RWPE2 (cell line): ENCODE measurements at regions not wholly inside any gene's neighbourhood (a gene's known extent, or its start where the extent isn't known, plus 50 kb on each side); places are given as distances from the start of the nearest gene placed in this dataset.
A peak's percentile ranks its signal among the peaks of the same experiment; 100 is the strongest.

Experiments used
- ATAC-seq: fragments of 200-7000 bp; cut with Tn5 transposase; 3 replicates; pipeline ENCODE4 v1.9.1; 2021; ENCODE audit warnings: low read depth
- DNase-seq: peaks from one replicate; pipeline ENCODE4 v3.0.0-alpha.2; 2020; ENCODE audit warnings: low spot score
- H3K27ac ChIP-seq: fragments of 450-650 bp; 2 replicates; pipeline ENCODE4 v1.5.1; 2017; ENCODE audit warnings: mild to moderate bottlenecking; ENCODE audit not compliant: poor library complexity, severe bottlenecking
- H3K27me3 ChIP-seq: fragments of 250-450 bp; sonication (Bioruptor Pico); 2 replicates; pipeline ENCODE4 v1.5.1; 2021; ENCODE audit warnings: mild to moderate bottlenecking, moderate library complexity; ENCODE audit not compliant: insufficient read depth, poor library complexity, severe bottlenecking
- H3K36me3 ChIP-seq: fragments of 250-450 bp; sonication (Bioruptor Pico); 2 replicates; pipeline ENCODE4 v1.5.1; 2020; ENCODE audit warnings: low read depth, mild to moderate bottlenecking, moderate library complexity
- H3K4me1 ChIP-seq: fragments of 250-450 bp; sonication (Bioruptor Pico); 2 replicates; pipeline ENCODE4 v1.5.1; 2021; ENCODE audit warnings: mild to moderate bottlenecking, moderate library complexity; ENCODE audit not compliant: insufficient read depth, poor library complexity, severe bottlenecking
- H3K4me3 ChIP-seq: fragments of 250-450 bp; sonication (Bioruptor Pico); 2 replicates; pipeline ENCODE4 v1.5.1; 2021; ENCODE audit warnings: mild to moderate bottlenecking, moderate library complexity; ENCODE audit not compliant: severe bottlenecking
- H3K9me3 ChIP-seq: fragments of 250-450 bp; sonication (Bioruptor Pico); 2 replicates; pipeline ENCODE4 v1.5.1; 2021; ENCODE audit warnings: mild to moderate bottlenecking, moderate library complexity; ENCODE audit not compliant: severe bottlenecking
- TF ChIP-seq, protein P1 (sequence below): fragments of 450-650 bp; IDR thresholded peaks from one replicate; pipeline ENCODE4 v1.5.1; 2017; ENCODE audit warnings: mild to moderate bottlenecking, moderate library complexity; ENCODE audit not compliant: poor library complexity, severe bottlenecking

DNA sequence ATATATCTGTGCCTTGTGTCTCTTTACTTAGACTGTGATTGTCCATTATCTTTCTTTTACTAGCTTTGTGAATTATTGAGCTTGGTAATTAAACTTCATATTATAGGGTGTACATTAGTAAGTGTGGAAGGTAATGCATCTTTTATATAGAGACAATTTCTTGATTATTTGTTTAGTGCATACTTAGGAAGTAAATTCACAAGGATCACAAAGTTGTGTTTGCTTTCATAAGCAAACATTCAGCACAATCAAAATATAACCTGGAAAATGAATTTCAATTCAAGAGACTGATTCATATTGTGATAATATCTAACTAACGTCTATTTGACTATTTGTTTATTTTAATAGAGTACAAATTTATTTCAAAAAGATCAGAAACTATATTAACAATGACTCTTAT, 749.9 kb upstream of the NUDT12 start:
- Histone ChIP-seq H3K27ac (no peak overlapping the region), H3K27me3 (peaks cover 3% of the 10 kb centered on the region), H3K9me3 (peaks cover 2% of the 10 kb centered on the region), H3K4me1 (peaks cover 3% of the 10 kb centered on the region), H3K4me3 (no peak overlapping the region), H3K36me3 (no peaks in the 10 kb centered on the region)
- TF ChIP-seq, protein P1, sequence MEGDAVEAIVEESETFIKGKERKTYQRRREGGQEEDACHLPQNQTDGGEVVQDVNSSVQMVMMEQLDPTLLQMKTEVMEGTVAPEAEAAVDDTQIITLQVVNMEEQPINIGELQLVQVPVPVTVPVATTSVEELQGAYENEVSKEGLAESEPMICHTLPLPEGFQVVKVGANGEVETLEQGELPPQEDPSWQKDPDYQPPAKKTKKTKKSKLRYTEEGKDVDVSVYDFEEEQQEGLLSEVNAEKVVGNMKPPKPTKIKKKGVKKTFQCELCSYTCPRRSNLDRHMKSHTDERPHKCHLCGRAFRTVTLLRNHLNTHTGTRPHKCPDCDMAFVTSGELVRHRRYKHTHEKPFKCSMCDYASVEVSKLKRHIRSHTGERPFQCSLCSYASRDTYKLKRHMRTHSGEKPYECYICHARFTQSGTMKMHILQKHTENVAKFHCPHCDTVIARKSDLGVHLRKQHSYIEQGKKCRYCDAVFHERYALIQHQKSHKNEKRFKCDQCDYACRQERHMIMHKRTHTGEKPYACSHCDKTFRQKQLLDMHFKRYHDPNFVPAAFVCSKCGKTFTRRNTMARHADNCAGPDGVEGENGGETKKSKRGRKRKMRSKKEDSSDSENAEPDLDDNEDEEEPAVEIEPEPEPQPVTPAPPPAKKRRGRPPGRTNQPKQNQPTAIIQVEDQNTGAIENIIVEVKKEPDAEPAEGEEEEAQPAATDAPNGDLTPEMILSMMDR: no peak
- ATAC-seq (no peak), DNase-seq (no peak)

DNA sequence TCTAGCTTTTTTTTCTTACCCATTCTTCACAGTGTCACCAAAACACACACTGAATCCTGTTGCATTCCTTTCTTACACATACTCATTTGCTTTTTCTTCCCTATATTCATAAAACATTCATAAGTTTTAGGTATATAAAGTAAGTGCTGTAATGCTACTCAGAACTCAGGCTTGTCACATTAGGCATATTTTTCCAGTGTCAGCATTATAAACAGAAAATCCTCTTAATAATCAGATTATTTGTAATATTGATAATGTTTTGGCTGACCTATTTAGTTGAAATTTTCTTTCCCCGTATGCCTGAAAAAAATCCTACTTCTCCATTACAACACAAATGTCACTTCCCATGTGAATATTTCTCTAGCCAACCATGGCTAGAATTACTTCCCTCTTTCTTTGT, 743.0 kb upstream of the NUDT12 start:
- H3K27me3 ChIP-seq: no peaks in the 10 kb centered on the region
- no peaks in the 10 kb centered on the region for H3K4me1 ChIP-seq
- TF ChIP-seq, protein P1: no peak
- H3K36me3 ChIP-seq: no peaks in the 10 kb centered on the region
- no peak overlapping the region for H3K4me3 ChIP-seq
- ATAC-seq (no peak), DNase-seq (no peak)
- H3K9me3 ChIP-seq: no peaks in the 10 kb centered on the region
- H3K27ac ChIP-seq: no peak overlapping the region

DNA sequence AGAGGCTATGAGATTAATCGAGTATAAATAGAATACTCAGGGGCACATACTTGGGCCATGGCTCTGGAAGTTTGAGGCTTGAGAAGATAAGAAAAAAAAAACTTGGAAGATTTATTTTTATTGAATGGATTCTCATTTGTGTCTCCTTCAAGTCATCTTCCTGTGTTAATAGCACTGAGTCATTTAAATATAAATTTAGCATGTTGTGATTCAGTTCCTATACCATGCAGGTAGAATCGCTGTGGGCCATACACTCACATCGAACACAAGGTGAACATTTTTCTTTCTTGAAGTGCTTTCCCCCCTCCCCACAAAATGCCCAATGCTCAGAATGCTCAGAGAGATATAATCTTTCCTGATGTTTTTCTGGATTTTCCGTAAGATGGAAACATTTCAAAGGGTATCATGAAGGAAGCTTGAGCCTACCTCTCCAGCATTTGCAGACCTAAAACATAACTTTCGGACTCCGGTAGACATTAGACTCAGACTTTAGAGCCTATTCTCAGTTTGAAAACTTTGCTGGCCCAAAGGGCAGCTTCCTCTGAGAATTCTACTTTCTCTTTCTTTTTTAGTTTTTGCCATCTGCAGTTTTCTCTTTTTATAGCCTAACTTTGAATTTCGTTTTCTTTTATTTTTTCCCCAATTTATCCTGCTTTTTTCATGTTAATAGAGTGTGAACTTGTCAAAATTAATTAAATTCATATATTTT, 737.6 kb upstream of the NUDT12 start:
- H3K4me1 ChIP-seq: no peaks in the 10 kb centered on the region
- H3K27me3 ChIP-seq: no peaks in the 10 kb centered on the region
- H3K36me3 ChIP-seq: no peaks in the 10 kb centered on the region
- TF ChIP-seq, protein P1: no peak
- DNase-seq (no peak), ATAC-seq (no peak)
- H3K9me3 ChIP-seq: no peaks in the 10 kb centered on the region
- no peak overlapping the region for H3K4me3 ChIP-seq
- H3K27ac ChIP-seq: no peak overlapping the region

DNA sequence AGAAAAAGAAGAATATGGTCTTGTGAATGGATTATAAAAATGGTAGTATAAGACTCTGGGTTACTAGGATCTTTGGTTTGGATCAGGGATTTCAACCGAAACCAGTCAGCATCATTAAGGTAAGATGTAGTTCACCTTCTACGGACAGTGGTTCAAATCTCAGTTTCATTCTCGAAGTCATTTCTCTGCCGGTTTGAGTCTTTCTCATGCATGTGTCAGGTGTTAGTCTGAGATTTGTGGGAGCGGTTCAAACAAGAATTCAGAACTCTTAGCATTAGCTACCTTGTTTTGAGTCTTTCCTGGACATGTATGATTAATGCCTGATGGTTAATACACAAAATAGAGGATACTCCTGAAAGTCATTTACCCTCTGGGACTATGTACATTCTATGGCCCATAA, 735.9 kb upstream of the NUDT12 start:
- Histone ChIP-seq H3K4me3 (no peak overlapping the region), H3K4me1 (no peaks in the 10 kb centered on the region), H3K9me3 (no peaks in the 10 kb centered on the region), H3K36me3 (no peaks in the 10 kb centered on the region), H3K27me3 (no peaks in the 10 kb centered on the region), H3K27ac (no peak overlapping the region)
- DNase-seq (no peak), ATAC-seq (no peak)
- TF ChIP-seq, protein P1: no peak

DNA sequence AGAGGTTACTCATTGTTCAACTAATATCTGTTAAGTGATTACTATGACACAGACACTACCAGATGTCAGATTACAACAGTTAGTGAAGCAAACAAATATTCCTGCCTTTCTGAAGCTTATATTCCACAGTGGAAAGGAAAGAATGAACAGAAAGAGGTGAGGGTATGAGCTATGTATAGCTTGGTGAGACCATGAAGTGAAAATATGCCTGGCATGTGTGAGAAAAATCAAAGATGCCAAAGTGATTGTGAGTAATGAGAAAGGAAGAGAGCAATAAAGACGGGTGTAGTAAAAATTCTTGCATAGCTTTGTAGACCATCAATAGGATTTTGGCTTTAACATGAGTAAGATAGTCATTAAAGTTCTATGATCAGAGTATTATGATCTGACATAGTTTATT, 734.5 kb upstream of the NUDT12 start:
- no peak overlapping the region for H3K27ac ChIP-seq
- no peaks in the 10 kb centered on the region for H3K4me1 ChIP-seq
- H3K36me3 ChIP-seq: no peaks in the 10 kb centered on the region
- DNase-seq: no peak
- H3K27me3 ChIP-seq: no peaks in the 10 kb centered on the region
- TF ChIP-seq, protein P1: no peak
- no peak overlapping the region for H3K4me3 ChIP-seq
- H3K9me3 ChIP-seq: no peaks in the 10 kb centered on the region
- ATAC-seq: peak; percentile 12; the same call in 1 of the 3 replicates
